CD14-positive monocyte (primary cell): ENCODE measurements at regions not wholly inside any gene's neighbourhood (a gene's known extent, or its start where the extent isn't known, plus 50 kb on each side); places are given as distances from the start of the nearest gene placed in this dataset.

ENCODE experiments used
- DNase-seq, 3 donors: peaks; one replicate each; pipeline ENCODE4 v3.0.0-alpha.2; 2011 to 2022
- H2AFZ ChIP-seq: 2 replicates; pipeline ENCODE4 v1.6.0; 2012; ENCODE audit warnings: mild to moderate bottlenecking, low read depth, low read length, inconsistent platforms; ENCODE audit not compliant: insufficient read depth, poor library complexity, severe bottlenecking
- H3K27ac ChIP-seq, 2 donors: 1 replicate in 1 of 2; 2 replicates in 1 of 2; pipeline ENCODE4 v1.5.1; 2012 to 2013; ENCODE audit warnings: low read length in 2 of 2, control low read depth in 1 of 2, inconsistent platforms in 1 of 2, low read depth in 1 of 2, mild to moderate bottlenecking in 1 of 2
- H3K27me3 ChIP-seq, 2 donors: one replicate each; pipeline versions ENCODE4 v1.6.0 to v1.6.1; 2011 to 2013; ENCODE audit warnings: low read length in 2 of 2; ENCODE audit not compliant: control insufficient read depth in 2 of 2, insufficient read depth in 2 of 2
- H3K36me3 ChIP-seq, 2 donors: replicated peaks in 1 of 2; 1 replicate in 1 of 2; 2 replicates in 1 of 2; pipeline versions ENCODE4 v1.5.1 to v1.6.1; 2012 to 2013; ENCODE audit warnings: low read length in 2 of 2, control low read depth in 1 of 2, inconsistent platforms in 1 of 2, mild to moderate bottlenecking in 1 of 2; ENCODE audit not compliant: insufficient read depth in 2 of 2, control insufficient read depth in 1 of 2
- H3K4me1 ChIP-seq, 2 donors: 1 replicate in 1 of 2; 2 replicates in 1 of 2; pipeline versions ENCODE4 v1.5.1 to v1.6.1; 2012 to 2013; ENCODE audit warnings: low read length in 2 of 2, control low read depth in 1 of 2, inconsistent platforms in 1 of 2, mild to moderate bottlenecking in 1 of 2, moderate library complexity in 1 of 2; ENCODE audit not compliant: insufficient read depth in 2 of 2, control insufficient read depth in 1 of 2
- H3K4me2 ChIP-seq: replicated peaks from 2 replicates; pipeline ENCODE3; 2012; ENCODE audit warnings: low read length, moderate library complexity, mild to moderate bottlenecking; ENCODE audit not compliant: poor library complexity, severe bottlenecking; ENCODE audit errors: extremely low read depth
- H3K4me3 ChIP-seq, 3 experiments: fragments of 200-600 bp in 1 of 3; sonication (generic) in 1 of 3; replicated peaks in 1 of 3; 1 replicate in 2 of 3; 2 replicates in 1 of 3; pipeline ENCODE4 v1.5.1; 2011 to 2013; ENCODE audit warnings: low read length in 3 of 3, mild to moderate bottlenecking in 3 of 3, control low read depth in 2 of 3, low read depth in 2 of 3, inconsistent platforms in 1 of 3, moderate library complexity in 1 of 3
- H3K79me2 ChIP-seq: 2 replicates; pipeline ENCODE4 v1.6.0; 2012; ENCODE audit warnings: mild to moderate bottlenecking, control low read depth, inconsistent platforms, low read length, moderate library complexity; ENCODE audit not compliant: insufficient read depth
- H3K9ac ChIP-seq: 2 replicates; pipeline ENCODE4 v1.6.0; 2017; ENCODE audit warnings: low read length, mild to moderate bottlenecking; ENCODE audit not compliant: insufficient read depth, poor library complexity, severe bottlenecking
- H3K9me3 ChIP-seq, 2 donors: replicated peaks in 1 of 2; 1 replicate in 1 of 2; 2 replicates in 1 of 2; pipeline versions ENCODE4 v1.5.1 to v1.6.1; 2012 to 2013; ENCODE audit warnings: low read length in 2 of 2, control low read depth in 1 of 2; ENCODE audit not compliant: control insufficient read depth in 1 of 2, insufficient read depth in 1 of 2
- H4K20me1 ChIP-seq: 2 replicates; pipeline ENCODE4 v1.6.0; 2012; ENCODE audit warnings: mild to moderate bottlenecking, low read length, control low read depth, moderate library complexity; ENCODE audit not compliant: insufficient read depth
- H3K27ac Mint-ChIP-seq, 7 donors: one replicate each; pipeline ENCODE4 v1.8.0; 2020; ENCODE audit warnings: mild to moderate bottlenecking in 7 of 7, mixed read lengths in 7 of 7, moderate library complexity in 6 of 7, inconsistent platforms in 2 of 7
- H3K27me3 Mint-ChIP-seq, 3 donors: one replicate each; pipeline ENCODE4 v1.8.0; 2021 to 2022; ENCODE audit warnings: low read depth in 3 of 3, mild to moderate bottlenecking in 3 of 3, mixed read lengths in 3 of 3, moderate library complexity in 3 of 3, inconsistent platforms in 1 of 3
- H3K36me3 Mint-ChIP-seq, 2 donors: one replicate each; pipeline ENCODE4 v1.8.0; 2020; ENCODE audit warnings: mixed read lengths in 2 of 2, inconsistent platforms in 1 of 2, mild to moderate bottlenecking in 1 of 2
- H3K4me1 Mint-ChIP-seq: one replicate; pipeline ENCODE4 v1.8.0; 2020; ENCODE audit warnings: mild to moderate bottlenecking, mixed read lengths
- H3K4me3 Mint-ChIP-seq, 2 donors: one replicate each; pipeline ENCODE4 v1.8.0; 2020; ENCODE audit warnings: mild to moderate bottlenecking in 2 of 2, mixed read lengths in 2 of 2, moderate library complexity in 1 of 2
- H3K9me3 Mint-ChIP-seq, 7 donors: one replicate each; pipeline ENCODE4 v1.8.0; 2020 to 2022; ENCODE audit warnings: mixed read lengths in 7 of 7, mild to moderate bottlenecking in 6 of 7, moderate library complexity in 6 of 7, inconsistent platforms in 2 of 7
- CTCF ChIP-seq: fragments of 200-600 bp; IDR thresholded peaks from one replicate; pipeline ENCODE4 v1.8.0; 2022; ENCODE audit warnings: antibody characterized with exemption, mild to moderate bottlenecking
- WGBS: methylation state at CpG from one replicate; pipeline ENCODE4 v1.1.5; 2013; ENCODE audit warnings: missing lambda C conversion rate; ENCODE audit not compliant: insufficient coverage; 5-methylcytosine and 5-hydroxymethylcytosine counted together
- intact Hi-C, 2 donors: fragments of 100-400 bp; cut with micrococcal nuclease; formaldehyde crosslinking; loops; one replicate each; pipeline versions ENCODE4 v1.15.0 to v1.15.1; 2023

GRCh38 chr7:112990624-112991023 is 96.0 kb downstream of the GPR85 start:
- Mint-ChIP-seq H3K4me1 (no peaks in the 10 kb centered on the region), H3K36me3 (no peaks in the 10 kb centered on the region), H3K27me3 (peaks cover 0 to 3% (median 3%) of the 10 kb centered on the region in 3 donors), H3K9me3 (peaks cover 0 to 4% (median 0%) of the 10 kb centered on the region in 7 donors), H3K4me3 (no peak overlapping the region), H3K27ac (no peak overlapping the region)
- Histone ChIP-seq H3K4me1 (peaks cover 0 to 7% of the 10 kb centered on the region in 2 donors), H4K20me1 (no peaks in the 10 kb centered on the region), H3K27me3 (no peaks in the 10 kb centered on the region), H3K27ac (no peak overlapping the region), H3K79me2 (no peaks in the 10 kb centered on the region), H2AFZ (no peak overlapping the region), H3K9me3 (no peaks in the 10 kb centered on the region), H3K4me3 (no peak overlapping the region), H3K9ac (no peak overlapping the region), H3K4me2 (no peak overlapping the region), H3K36me3 (no peaks in the 10 kb centered on the region)
- 80% methylated on average over 1 of the region's 2 CpGs for WGBS
- TF ChIP-seq CTCF, result no peak
- no peak for DNase-seq
- intact Hi-C loops, result no loop called here

GRCh38 chr7:112989531-112989930 is 97.1 kb downstream of the GPR85 start:
- Histone ChIP-seq H3K36me3 (no peaks in the 10 kb centered on the region), H3K9ac (no peak overlapping the region), H4K20me1 (no peaks in the 10 kb centered on the region), H3K27me3 (no peaks in the 10 kb centered on the region), H3K9me3 (no peaks in the 10 kb centered on the region), H3K79me2 (no peaks in the 10 kb centered on the region), H3K27ac (no peak overlapping the region), H3K4me1 (peaks cover 0 to 7% of the 10 kb centered on the region in 2 donors), H2AFZ (no peak overlapping the region), H3K4me3 (no peak overlapping the region), H3K4me2 (no peak overlapping the region)
- Mint-ChIP-seq H3K36me3 (no peaks in the 10 kb centered on the region), H3K4me3 (no peak overlapping the region), H3K9me3 (peaks cover 0 to 4% (median 0%) of the 10 kb centered on the region in 7 donors), H3K4me1 (no peaks in the 10 kb centered on the region), H3K27ac (no peak overlapping the region), H3K27me3 (peaks cover 0 to 3% (median 3%) of the 10 kb centered on the region in 3 donors)
- TF ChIP-seq CTCF, result no peak
- intact Hi-C loops, result no loop called here
- DNase-seq, result no peak
